GM19467 (cell line): ENCODE measurements at regions not wholly inside any gene's neighbourhood (a gene's known extent, or its start where the extent isn't known, plus 50 kb on each side); places are given as distances from the start of the nearest gene placed in this dataset.
"Not testable (repeated sequence)": the region's sequence is repeated elsewhere in the genome, so short reads cannot be mapped to it uniquely, and the experiment has no call there.

Experiments used
- ATAC-seq: cut with Tn5 transposase; IDR thresholded peaks from one replicate; pipeline ENCODE4 v1.9.1; 2021; ENCODE audit warnings: mild to moderate bottlenecking, moderate library complexity; ENCODE audit not compliant: unreplicated experiment

DNA sequence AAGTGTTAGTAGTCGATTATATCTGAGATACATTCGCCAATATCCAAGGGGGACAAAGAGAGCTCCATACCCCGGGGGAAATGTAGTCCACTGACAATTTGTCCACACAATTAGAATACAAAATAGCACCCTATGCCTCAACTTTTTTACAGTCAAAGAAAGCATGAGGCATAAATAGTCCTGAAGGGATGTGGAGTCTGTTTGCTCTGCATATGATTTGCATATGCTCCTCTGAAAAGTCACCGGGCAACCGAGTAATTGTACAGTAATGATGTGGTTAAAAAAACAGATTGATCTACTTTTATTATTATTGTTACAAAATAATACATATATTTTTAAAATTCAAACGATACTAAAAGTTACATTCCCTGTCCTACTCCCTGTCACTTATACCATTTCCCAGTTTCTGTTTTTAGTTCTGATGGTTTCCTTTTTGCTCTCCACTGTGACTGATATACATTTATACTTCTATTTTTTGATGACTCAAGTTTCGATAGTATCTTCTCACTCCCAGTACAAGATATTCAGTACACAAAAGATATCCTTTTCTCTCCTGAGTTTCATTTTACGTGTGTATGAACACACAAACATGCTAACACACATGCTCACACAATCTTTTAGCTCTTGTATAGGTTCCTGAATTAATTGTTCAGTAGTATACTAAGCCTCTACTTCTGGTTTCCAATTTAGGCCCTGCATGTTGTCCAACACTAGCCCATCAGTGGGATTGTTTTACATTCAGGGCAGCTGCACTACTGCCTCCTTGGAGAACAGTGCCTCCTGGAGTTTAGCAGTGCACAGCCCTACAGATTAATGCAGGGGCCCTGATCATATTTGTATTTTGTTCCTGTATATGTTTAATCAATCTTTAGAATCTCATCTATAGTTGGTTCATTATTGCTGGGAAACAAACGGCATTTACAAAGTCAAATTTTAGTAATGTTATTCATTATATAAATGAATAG, 130.9 kb downstream of the TES start:
- no peak for ATAC-seq

DNA sequence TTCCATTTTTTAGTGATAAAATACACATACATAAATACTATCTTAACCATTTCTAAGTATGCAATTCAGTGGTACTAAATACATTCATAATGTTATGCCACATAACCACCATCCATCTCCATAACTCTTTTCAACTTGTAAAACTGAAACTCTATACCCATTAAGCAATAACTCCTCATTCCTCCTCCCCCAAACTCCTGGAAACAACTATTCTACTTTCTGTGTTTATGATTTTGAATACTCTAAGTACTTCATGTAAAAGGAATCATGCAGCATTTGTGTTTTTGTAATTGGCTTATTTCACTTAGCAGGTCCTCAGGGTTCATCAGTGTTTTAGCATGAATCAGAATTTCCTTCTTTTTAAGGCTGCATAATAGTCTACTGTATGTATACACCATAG, 131.8 kb downstream of the TES start:
- ATAC-seq = no peak

DNA sequence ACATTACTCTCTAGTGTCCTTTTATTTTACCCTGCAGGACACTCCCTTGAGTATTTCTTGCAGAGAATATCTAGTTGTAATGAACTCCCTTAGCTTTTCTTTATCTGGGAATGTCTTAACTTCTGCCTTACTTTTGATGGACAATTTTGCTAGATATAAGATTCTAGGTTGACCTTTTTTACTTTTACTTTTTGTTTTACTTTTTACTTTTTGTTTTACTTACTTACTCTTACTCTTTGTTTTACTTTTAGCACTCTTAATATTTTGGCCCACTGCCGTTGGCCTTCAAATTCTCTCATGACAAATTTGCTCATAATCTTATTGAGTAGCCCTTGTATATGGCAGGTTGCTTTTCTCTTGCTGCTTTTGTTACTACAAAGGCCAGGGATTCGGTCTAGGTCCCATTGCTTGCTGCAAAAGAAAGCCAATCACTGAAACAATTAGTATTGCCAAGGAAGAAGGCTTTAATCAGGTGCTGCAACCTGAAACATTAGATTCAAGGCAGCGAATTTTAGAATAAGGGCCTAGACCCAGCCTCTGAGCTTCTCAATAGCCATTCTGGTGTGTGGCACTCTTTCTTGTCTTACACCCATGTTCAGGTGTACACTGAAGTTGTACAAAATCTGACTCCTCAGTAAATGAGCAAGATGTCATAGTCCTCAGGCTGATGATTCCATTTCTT, 137.0 kb downstream of the TES start:
- ATAC-seq = no peak

DNA sequence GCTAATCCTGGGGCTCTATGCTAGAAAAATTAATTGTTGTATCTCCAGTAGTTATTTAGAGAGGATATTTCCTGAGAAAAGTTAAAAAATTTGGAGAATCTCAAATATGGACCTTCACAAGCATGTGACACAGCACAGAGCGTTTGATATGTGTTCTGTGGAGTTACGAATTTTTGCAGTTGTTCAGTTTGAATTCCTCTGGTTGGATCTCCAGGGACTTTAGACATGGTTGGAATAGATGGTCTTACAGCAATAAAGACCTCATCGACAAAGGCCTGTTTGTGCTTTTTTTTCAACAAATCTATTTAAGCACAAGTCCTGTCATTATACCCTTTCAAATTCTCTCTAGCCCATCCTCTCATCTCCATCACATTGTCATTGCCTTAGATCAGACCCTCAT, 138.0 kb downstream of the TES start:
- no peak for ATAC-seq

DNA sequence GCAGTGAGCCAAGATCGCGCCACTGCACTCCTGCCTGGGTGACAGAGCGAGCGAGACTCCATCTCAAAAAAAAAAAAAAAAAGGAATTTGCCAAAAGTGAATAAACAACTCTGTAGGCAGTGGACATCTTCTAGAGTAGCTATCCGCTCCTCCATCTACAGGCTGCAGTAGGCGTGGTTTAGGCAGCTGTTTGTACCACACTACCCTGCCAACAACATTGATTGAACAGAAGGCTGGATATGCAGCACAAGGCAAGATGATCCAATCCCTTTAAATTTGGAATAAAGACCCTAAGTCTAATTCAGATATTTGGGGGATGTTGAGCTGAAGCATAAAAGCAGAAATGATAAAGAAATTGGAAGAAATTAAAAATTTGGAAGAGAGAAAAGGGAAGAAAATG, 141.6 kb downstream of the TES start:
- ATAC-seq = no peak

DNA sequence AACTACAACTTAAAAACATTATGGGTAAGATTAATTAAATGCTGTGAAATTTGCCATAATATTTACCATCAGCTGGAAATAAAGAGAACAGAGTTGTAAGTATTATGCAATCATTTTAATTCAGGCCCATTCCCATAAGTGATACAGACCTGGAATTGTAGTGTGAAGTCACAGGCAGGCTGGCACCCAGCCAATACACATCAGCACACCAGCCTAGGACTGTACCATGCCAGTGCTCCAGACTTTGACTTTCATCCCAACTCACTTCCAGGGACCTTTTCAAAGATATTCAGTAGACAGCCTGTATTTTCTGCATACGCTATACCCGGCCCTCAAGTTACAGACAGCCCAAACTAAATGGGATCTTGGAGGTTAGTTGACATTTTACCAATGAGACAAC, 143.3 kb downstream of the TES start:
- ATAC-seq = no peak

DNA sequence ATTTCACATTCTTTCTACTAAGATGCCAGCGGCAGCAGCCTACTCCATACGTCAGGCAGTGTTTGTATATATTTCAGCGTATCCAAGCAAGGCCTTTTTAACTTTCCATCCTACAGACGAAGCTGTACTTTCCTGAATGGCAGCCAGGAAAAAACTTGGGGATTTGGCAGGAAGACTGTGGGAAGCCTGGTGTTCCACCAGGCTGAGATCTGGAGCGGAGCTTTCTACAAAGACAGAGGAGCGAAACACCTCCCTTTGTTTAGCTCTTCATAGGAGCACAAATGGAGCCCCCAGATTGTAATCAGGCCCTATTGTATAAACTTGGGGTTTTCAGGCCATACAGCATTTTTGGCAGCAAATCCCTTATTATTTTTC, 143.8 kb downstream of the TES start:
- no peak for ATAC-seq

DNA sequence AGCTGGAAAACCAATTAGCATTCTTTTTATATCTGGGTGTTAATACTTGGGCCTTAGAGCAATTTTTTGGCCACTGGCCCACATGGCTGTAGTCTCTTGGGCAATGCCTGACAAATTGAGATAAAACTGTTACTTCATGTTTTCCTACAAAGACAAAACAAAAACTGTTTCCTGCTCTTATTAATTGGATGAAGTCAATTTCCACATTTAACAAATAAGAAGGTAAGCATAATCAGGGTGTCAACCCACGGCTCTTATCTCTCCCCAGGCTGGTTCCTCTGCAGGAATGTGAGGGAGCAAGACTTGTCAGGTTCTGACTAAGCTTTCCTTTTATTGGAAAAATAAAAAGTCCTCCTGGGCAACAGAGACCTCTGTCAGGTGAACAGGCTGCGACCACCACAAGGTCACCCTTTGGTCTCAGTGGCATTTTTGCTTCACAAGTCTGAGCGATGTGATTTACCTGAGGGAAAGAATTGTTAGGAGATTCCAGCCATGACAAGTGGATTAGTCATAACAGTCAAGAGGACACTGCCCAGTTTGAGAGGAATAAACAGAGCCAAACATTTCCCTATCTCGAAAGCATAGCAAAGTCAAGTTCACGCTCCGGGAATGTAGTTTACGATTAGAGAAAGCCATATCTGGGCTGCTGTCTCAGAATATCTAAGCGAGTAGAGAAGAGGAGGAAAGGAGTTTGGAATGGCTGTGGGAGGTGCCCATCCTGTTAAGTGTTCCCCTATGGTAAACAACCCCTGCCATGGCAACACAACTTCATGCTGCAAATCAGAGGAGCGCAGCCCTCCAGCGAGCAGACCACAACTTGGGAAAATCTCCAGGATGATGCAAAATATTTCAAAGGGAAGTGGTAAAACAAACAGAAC, 144.4 kb downstream of the TES start:
- ATAC-seq = no peak

DNA sequence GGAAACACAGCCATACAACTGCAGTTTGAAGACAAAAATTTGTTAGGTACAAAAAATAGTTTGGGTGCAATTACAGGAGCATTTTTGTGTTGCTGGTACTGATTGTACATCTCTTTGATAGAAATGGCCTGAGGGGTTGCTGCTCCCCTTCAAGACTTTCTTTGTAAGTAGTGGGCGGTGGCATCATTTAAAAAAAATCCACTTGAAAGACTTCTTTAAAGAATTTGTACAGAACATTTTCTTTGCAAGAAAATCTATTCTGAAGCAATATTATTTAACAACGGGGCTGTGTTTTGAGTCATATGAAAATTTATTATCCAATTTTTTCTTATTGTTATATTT, 144.1 kb upstream of the CAV2 start:
- ATAC-seq = no peak

DNA sequence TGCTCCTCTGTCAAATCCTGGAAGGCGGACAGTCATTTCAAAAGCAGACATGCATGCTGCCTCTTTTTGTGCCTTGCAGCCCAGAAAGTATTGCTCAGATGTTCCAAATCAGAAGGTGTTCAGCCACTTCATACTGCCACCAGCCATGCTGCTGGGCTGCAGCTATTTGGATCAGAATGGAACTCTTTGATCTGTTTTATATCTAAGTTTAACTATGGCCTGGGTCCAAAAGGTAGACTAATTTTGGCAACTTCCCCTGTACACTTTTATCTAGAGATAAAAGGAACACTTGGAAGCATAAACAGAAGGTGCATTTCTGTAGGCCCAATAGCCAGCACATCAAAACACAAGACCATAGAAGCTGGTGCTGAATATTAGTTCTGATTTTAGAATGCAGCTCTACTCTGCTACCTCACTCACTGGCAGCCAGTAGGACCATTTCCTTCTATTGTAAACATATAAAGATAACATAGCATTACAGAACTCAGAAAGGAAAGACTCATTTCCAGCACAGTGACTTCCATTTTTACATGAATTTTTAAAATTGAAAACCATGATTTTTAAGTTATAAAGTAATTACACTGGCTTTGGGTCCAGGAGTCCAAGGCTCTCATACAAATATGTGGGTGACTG, 143.1 kb upstream of the CAV2 start:
- ATAC-seq = no peak

DNA sequence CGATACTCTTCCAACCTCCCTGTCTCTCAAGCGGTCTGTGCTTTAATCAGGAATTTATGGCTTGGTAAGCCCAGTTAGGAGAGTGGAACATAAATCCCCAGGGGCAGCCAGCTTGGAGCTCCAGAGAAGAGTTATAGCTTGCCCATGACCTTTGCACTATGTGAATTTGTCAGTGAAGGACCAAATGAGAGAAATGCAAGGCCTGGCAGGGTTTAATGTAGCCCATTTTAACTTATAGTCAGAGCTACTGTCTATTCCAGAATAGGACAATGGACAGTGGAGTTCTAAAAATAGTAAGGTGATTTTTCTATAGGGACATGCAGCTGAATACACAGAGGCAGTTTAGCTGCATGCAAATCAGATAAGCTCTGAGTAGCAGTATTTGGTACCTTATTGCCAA, 142.6 kb upstream of the CAV2 start:
- ATAC-seq = no peak

DNA sequence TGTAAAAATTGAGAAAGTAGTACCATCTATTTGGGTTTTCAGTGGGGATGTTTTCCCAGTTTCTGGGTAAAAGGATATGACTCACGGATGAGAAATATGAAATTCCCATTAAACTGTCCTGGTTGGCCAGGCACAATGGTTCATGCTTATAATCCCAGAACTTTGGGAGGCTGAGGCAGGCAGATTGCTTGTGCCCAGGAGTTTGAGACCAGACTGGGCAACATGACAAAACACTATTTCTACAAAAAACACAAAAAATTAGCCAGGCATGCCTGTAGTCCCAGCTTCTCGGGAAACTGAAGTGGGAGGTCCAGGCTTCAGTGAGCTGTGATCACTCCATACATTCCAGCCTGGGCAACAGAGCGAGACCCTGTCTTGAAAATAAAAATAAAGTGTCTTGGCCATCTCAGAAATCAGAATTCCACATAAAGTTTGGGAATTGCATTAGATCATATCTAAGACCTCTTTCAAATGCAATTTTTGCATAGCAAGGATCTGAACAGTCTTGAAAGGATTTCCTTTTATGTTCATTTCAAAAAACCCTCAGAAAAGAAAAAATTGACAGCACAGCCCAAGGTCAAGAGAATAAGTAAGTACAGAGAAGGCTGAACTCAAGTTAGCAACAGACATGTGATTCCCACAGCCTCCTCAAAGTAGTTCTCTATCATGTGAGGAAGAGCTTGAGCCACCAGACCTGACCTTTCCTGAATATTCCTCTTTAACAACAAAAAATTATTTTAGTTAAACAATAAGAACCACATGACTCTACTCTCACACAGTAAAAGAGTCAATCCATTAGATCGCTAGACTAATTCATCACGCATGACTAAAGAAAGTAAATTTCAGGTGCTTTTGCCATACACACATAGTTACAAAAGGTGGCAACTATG, 141.5 kb upstream of the CAV2 start:
- ATAC-seq = no peak

DNA sequence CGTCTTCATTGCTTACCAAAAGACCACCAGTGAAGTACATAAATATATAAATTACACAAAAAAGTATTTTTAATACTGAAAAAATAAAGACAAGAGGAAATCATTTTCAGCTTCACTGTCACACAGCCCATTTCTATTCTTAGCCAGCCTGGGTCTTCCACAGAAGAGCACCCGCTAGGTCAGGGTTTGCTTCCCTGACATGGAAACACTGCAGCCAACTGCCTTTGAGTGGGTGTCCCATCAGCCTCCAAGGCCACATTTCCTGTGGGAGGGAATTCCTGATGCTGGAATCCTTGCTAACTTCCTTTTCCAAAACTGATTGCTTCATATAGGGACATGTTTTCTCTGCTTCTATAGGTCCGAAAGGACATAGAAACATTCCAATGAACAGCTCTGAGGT, 137.8 kb upstream of the CAV2 start:
- ATAC-seq = no peak

DNA sequence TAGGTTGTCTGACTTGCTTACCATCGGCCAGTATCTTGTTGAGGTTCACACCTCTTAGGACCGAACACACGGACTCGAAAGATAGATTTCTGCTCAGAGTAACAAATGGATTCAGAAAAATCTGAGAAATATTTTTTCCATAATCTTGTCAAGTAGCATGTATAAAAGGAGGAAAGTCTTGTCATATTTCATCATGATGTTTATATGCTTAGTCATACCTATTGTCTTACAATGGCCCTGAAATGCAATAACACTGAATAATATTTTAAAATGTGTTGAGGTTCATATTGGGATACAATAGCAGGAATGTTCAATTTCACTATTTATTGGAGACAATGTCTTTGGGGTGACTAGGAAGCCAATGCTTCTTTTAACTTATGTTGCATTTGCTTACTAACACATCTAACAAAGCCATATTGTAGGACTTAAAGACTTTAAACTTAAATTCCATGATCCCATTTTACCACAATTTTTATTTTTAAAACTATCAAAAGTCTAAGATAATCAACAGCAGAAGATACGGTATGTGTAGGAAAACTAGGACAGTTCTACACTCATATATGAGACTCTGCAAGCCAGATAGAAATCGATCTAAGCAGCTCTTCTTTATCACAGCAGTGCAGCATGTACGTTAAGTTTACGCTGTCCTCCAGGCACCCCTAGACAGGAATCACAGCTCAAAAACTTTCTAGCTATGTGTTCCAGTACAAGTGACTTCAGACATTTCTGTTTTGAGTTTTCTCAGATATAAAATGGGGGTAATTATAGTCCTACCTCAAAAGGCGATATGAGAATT, 135.7 kb upstream of the CAV2 start:
- ATAC-seq = no peak

DNA sequence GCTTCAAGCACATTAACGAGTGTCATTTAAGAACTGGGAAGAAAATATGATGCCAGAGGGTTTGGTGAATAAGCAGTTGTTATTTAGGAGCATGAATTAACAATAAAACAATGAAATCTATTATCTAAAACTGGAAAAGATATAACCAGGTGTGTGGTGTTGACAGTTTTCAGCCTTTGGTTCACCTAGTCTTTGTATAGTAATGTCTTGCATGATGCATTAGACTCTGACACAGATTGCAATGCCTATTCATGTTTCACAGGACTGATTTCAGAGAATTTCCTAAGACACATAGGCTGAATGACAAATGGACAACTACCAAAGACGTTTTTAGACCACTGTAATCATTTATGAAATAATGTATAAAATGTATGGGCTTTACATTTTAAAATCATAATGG, 135.1 kb upstream of the CAV2 start:
- no peak for ATAC-seq

DNA sequence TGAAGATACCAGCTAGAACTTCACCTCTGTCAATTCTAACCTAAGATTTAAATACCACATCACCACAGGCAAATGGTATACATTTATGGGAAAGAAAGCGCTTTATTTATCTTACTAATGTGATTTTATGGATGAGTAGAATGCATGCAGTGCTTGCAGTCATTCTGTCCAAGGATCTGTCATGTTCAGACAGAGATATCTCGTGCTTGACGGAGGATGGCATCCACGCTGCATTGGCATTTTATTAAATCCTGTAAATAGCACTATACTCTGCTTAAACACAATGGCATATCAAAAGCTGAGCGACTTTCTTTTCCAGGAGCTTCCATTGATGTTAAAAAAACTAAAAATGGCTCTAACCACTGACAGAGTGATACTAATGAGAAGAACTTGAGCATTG, 133.7 kb upstream of the CAV2 start:
- ATAC-seq = no peak

DNA sequence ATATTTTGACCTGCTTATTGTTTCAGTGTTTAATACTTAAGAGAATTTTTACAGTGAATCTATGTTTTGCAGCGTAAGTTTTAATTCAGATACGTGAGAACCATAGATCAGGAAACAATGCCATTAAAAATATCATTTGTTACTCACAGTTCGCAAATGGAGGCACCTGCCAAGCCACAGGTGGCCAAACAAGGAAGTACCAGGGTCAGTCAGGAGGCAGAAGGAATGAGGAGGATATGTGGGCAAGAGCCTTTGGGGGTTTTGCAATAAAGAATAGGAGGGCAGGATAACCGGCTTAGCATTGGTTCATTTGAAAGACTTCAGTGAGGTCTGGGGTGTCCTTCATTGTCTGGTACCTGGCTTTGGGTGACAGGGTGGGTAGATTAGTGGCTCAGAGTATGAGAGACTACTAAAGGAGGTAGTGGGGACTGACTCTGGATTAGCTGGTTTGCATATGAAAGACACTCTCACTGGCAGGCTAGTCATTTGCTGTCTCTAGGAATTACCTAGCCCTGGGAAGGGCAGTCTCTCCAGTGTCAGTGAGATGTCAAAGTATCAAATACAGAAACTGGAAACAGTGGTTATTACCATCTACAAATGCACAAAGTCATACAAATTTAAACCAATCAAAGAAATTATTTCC, 132.2 kb upstream of the CAV2 start:
- no peak for ATAC-seq

DNA sequence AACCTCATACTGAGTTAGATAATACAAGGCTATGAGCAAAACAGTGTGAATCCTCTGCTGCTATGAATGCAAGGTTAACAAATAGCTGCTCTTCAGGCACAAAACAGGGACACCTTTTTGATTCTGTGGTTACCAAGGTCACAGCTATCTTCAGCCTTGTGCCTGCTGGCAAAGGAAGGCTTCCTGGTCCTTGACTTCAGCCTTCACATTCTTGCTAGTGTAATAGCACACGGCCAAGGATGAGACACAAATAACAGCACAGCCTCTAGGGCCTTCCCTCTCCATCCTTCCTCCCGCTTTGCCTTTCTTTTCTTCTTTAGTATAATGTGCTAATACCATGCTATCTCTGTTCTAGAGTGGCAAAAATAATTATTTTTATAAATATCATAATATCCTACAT, 130.6 kb upstream of the CAV2 start:
- ATAC-seq = no peak

DNA sequence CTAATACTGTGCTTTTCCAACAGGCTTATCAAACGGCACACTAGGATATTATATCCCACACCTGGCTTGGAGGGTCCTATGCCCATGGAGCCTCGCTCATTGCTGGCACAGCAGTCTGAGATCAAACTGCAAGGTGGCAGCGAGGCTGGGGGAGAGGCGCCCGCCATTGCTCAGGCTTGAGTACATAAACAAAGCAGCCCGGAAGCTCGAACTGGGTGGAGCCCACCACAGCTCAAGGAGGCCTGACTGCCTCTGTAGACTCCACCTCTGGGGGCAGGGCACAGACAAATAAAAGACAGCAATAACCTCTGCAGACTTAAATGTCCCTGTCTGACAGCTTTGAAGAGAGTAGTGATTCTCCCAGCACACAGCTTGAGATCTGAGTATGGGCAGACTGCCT, 128.0 kb upstream of the CAV2 start:
- ATAC-seq = not testable (repeated sequence)
